Urothelium cell line (cell line): ENCODE measurements at regions not wholly inside any gene's neighbourhood (a gene's known extent, or its start where the extent isn't known, plus 50 kb on each side); places are given as distances from the start of the nearest gene placed in this dataset.
A peak's percentile ranks its signal among the peaks of the same experiment; 100 is the strongest.
"Not testable (repeated sequence)": the region's sequence is repeated elsewhere in the genome, so short reads cannot be mapped to it uniquely, and the experiment has no call there.

Experiments
- DNase-seq: peaks from one replicate; pipeline ENCODE4 v3.0.0; 2011; ENCODE audit warnings: low spot score, mixed read lengths
- FAIRE-seq: peaks from 2 replicates; lab custom pipeline; 2011; peaks lifted over from hg19 to GRCh38; lab: Jason Lieb, UNC

- FAIRE-seq, result no peak
- DNase-seq, result no peak
Measured at GRCh38 chr4:66955784-66956183, 589.5 kb downstream of the CENPC start.

DNA sequence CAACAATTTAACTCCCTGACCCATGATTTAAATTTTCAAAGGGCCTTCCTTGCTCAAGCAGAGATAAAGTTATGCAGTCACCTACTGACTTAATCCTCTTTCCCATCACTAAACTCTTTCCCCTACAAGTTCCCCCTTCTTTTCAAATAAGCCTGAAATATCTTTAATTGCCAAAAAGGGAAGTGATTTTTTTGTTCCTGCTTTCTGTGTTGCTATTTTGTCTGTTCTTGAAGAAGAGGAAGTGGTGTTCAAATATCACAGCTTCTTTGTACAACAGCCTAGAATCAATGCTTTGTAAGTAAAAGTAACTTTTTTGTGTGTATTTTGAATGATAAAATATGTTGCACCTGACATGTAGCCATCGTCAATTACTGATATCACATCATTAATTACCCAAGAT is 595.9 kb downstream of the CENPC start:
- FAIRE-seq (no peak), DNase-seq (no peak)

DNA sequence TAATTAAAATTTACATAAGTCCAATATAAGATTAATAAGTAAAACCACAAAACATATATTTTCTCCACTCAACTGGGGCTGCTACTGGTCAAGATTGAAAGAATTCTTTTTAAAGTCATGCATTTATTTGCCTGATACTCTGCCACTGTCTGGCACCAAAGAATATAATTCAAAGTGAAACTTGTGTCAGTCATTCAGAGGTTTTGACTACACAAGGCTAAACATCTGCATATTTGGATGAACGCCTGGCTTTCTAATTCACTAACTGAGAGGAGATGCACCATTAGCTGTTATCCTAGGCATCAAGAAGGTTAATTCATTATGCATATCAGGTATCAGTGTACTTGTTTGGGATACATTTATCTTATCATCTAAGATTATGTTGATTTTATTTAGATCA is 598.5 kb downstream of the CENPC start:
- DNase-seq, result no peak

GRCh38 chr4:66943112-66943511 is 602.2 kb downstream of the CENPC start:
- no peak for FAIRE-seq
- DNase-seq, result no peak

More for the DNA sequence above, 598.5 kb downstream of the CENPC start:
- no peak for FAIRE-seq

- DNase-seq, FAIRE-seq: not testable (repeated sequence)
Measured at GRCh38 chr4:66931981-66932380, 613.3 kb downstream of the CENPC start.

DNA sequence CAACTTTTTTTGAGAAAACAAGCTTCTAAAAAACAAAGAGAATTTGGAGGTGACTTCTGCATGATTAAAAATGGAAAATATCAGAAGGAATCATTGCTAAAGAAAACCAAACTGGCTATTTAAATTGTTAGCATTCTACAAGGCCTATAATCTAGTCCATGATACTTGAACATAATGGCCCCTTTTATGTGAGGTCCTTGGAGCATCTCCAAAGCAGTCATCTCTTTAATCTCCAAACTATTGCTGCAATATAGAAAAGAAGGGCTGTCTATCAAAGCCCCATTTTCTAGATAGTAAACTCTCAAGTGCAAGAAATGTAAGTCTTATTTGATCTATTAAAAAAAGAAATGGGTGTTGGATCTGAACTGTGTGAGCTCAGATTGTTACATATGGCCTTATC is 615.1 kb downstream of the CENPC start:
- DNase-seq (no peak), FAIRE-seq (no peak)

DNA sequence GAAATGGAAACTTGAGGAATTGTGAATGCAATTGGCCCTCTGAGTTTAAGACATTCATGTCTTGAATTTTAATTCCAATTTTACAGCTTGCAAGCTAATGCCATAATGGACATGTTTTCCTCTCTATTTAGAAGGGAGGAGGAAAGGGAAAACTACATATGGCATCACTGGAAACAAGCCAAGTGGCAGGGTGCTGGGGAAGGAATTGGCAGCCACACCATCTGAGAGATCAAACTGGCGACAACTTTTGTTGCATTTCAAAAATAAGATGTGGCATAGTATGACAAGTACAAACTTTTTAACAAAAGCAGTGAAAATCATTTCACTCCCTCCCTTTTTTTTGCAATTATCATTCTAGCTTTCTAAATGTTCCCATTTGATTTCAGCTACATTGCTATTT is 615.6 kb downstream of the CENPC start:
- DNase-seq (no peak), FAIRE-seq (no peak)

- not testable (repeated sequence) for DNase-seq
- peak; percentile 5 for FAIRE-seq
Measured at GRCh38 chr4:66928881-66929280, 616.4 kb downstream of the CENPC start.

DNA sequence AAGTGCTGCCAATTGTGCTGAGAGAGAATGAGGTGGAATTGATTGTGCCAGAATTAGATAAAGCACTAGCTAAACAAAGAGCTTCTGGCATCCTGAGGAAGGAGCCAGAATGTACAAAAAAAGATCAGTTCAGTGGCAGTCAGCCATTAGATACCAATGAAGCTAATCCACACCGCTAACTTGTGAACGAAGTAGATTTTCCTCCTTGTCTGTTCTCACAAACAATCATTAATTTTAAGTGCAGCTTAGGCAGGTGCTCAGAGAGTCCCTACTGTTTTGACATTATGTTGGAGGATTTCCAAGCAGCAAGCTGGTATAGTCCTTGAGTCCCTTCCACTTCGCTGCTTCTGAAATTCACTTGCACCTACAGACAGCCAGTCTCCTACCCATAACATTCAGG is 617.4 kb downstream of the CENPC start:
- FAIRE-seq (no peak), DNase-seq (no peak)

DNA sequence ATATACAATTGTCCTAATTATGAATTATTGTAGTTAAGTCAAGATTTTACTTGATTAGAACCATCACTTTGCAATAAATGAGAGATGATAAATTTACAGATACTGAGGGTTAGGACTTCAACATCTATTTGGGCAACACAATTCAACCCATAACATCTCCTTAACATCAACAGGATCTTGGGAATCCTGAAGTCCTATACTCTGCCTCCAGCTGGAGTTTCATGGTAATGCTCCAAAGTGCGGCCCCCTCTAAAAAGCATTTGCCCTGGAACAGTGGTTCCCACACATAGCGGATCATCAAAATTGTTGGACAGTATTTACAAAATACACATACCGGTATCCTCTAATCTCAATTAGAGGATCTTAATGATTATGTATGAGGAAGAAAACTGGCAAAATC is 618.6 kb downstream of the CENPC start:
- DNase-seq, result no peak
- FAIRE-seq, result no peak

GRCh38 chr4:66923081-66923865 is 622.0 kb downstream of the CENPC start:
- DNase-seq (no peak), FAIRE-seq (no peak)

- DNase-seq, result no peak
- FAIRE-seq, result no peak
Measured at GRCh38 chr4:66921433-66921832, 623.9 kb downstream of the CENPC start.

DNA sequence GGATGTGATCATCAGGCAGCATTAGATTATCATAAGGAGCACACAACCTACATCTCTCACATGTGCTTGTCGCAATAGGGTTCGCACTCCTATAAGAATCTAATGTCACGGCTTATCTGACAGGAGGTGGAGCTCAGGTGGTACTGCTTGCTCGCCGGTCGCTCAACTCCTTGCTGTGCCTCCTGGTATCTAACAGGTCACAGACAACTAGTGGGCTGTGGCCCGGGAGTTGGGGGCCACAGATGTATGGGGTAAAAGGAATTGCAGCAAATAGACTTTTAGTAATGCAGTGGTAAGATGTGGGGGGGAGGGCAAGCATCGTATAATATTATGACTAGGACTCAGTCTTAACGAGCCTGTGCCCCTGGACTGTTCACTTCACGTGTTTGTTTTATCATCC is 624.8 kb downstream of the CENPC start:
- DNase-seq (no peak), FAIRE-seq (no peak)

- FAIRE-seq (peak; percentile 20), DNase-seq (peak; percentile 38)
Measured at GRCh38 chr4:66911880-66912279, 633.4 kb downstream of the CENPC start.

- FAIRE-seq (no peak), DNase-seq (no peak)
Measured at GRCh38 chr4:66906314-66906713, 639.0 kb downstream of the CENPC start.

DNA sequence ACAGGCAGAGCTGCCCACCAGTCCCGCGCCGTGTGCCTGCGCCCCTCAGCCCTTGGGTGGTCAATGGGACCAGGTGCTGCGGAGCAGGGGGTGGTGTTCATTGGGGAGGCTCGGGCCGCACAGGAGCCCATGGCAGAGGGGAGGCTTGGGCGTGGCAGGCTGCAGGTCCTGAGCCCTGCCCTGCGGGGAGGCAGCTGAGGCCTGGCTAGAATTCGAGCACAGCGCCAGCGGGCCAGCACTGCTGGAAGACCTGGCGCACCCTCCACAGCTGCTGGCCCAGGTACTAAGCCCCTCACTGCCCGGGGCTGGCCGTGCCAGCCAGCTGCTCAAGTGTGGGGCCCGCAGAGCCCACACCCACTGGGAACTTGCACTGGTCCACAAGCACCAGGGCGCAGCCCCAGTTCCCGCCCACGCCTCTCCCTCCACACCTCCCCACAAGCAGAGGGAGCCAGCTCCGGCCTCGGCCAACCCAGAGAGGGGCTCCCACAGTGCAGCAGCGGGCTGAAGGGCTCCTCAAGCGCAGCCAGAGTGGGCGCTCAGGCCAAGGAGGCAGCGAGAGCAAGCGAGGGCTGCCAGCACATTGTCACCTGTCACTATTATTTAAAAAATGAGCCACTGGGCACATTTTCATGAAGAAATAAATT is 645.8 kb downstream of the CENPC start:
- FAIRE-seq, result no peak

DNA sequence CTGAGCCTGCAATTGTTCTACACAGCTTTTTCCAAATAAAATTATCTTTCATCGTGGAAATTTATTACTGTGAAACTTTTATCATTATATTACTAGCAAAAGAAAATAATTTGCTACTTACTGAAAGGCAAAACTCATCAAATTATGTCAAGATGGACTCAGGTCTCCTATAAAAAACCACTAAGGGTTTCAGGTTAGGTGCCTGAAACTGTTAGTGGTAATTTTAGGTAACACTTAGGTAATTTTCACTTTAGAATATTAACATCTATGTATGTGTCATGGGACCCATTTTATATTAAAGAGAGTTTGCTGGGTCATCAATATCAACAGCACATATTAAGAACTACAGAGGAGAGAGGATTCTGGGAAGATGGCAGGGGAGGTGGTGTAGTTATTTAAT is 651.5 kb downstream of the CENPC start:
- FAIRE-seq, result no peak
- no peak for DNase-seq

More for the DNA sequence above, 645.8 kb downstream of the CENPC start:
- no peak for DNase-seq

GRCh38 chr4:66887061-66887460 is 658.2 kb downstream of the CENPC start:
- FAIRE-seq (no peak), DNase-seq (no peak)

- no peak for FAIRE-seq
- DNase-seq, result no peak
Measured at GRCh38 chr4:66885501-66886165, 659.7 kb downstream of the CENPC start.

DNA sequence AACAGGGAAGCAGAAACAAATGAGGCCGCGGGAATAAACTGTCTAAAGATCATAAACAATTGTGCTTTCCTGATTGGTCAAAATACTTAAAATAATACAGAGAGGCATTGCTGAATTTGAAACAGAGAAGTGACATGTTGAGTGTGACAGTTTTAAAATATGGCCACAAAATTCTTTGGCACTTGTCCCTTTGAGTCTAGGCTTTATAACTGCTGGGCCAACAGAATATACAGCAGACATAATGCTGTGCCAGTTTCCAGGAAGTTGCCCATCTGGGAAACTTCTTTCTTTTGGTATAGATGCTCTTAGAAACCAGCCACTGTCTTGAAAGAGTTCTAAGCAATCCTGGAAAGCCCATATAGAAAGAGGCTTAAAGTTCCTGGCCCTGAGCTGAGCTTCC is 668.4 kb downstream of the CENPC start:
- no peak for FAIRE-seq
- DNase-seq, result no peak

- FAIRE-seq, result no peak
- no peak for DNase-seq
Measured at GRCh38 chr4:66872661-66873060, 672.6 kb downstream of the CENPC start.

DNA sequence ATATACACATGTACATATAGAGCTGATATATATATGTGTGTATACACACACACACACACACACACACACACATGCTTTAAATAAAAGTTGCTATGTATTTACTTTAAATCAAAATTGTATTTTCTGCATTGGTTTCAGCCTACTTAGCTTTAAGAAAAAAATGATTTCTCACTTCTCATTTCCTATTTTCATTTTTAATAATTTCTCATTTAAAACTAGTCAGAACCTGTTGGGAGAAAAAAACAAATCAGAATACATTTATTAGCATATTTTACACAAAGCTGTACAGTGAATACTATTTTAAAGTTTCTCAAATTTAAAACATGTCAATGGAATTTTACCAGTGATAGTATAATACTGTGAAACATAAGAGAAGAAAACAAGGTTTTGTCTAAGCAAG is 681.8 kb downstream of the CENPC start:
- DNase-seq (no peak), FAIRE-seq (no peak)
